GM12872 (cell line): ENCODE measurements at regions not wholly inside any gene's neighbourhood (a gene's known extent, or its start where the extent isn't known, plus 50 kb on each side); places are given as distances from the start of the nearest gene placed in this dataset.

ENCODE experiments used
- CTCF ChIP-seq: IDR thresholded peaks from 3 replicates; pipeline ENCODE4 v1.5.1; 2011; ENCODE audit warnings: low read depth, mild to moderate bottlenecking, low read length, moderate library complexity; ENCODE audit not compliant: insufficient read depth

- TF ChIP-seq CTCF = no peak
Measured at GRCh38 chr16:62565706-62566105, 529.5 kb upstream of the CDH8 start.

- TF ChIP-seq CTCF = no peak
Measured at GRCh38 chr16:62564291-62564690, 528.1 kb upstream of the CDH8 start.

- TF ChIP-seq CTCF = no peak
Measured at GRCh38 chr16:62562121-62562520, 525.9 kb upstream of the CDH8 start.

- TF ChIP-seq CTCF = no peak
Measured at GRCh38 chr16:62549875-62550274, 513.6 kb upstream of the CDH8 start.

- TF ChIP-seq CTCF = no peak
Measured at GRCh38 chr16:62548095-62548494, 511.9 kb upstream of the CDH8 start.

GRCh38 chr16:62546701-62547100 is 510.5 kb upstream of the CDH8 start:
- TF ChIP-seq CTCF = no peak

GRCh38 chr16:62545039-62545438 is 508.8 kb upstream of the CDH8 start:
- no peak for TF ChIP-seq CTCF

GRCh38 chr16:62543516-62543915 is 507.3 kb upstream of the CDH8 start:
- no peak for TF ChIP-seq CTCF
